ENCODE measurements at regions not wholly inside any gene's neighbourhood (a gene's known extent, or its start where the extent isn't known, plus 50 kb on each side); places are given as distances from the start of the nearest gene placed in this dataset.

GRCh38 chr7:125547505-125547904, 617.9 kb upstream of the POT1 start:
- Histone ChIP-seq H3K4me3 (no peak overlapping the region), H3K36me3 (ENCODE audit: control insufficient read depth in 4 of 4, insufficient read depth in 4 of 4, low read length in 4 of 4) (no peaks in the 10 kb centered on the region), H3K4me1 (ENCODE audit: control insufficient read depth in 5 of 5, insufficient read depth in 5 of 5, low read length in 5 of 5) (no peaks in the 10 kb centered on the region), H3K9ac (ENCODE audit: insufficient read depth in 1 of 2, low read length in 2 of 2) (no peak overlapping the region), H3K9me3 (ENCODE audit: control insufficient read depth in 4 of 4, insufficient read depth in 3 of 4, low read length in 3 of 4) (no peaks in the 10 kb centered on the region), H3K27ac (ENCODE audit: low read depth in 1 of 2, low read length in 1 of 2) (no peak overlapping the region), H3K27me3 (ENCODE audit: control insufficient read depth in 3 of 3, insufficient read depth in 3 of 3, low read length in 2 of 3) (no peaks in the 10 kb centered on the region)
- TF ChIP-seq, protein P1, sequence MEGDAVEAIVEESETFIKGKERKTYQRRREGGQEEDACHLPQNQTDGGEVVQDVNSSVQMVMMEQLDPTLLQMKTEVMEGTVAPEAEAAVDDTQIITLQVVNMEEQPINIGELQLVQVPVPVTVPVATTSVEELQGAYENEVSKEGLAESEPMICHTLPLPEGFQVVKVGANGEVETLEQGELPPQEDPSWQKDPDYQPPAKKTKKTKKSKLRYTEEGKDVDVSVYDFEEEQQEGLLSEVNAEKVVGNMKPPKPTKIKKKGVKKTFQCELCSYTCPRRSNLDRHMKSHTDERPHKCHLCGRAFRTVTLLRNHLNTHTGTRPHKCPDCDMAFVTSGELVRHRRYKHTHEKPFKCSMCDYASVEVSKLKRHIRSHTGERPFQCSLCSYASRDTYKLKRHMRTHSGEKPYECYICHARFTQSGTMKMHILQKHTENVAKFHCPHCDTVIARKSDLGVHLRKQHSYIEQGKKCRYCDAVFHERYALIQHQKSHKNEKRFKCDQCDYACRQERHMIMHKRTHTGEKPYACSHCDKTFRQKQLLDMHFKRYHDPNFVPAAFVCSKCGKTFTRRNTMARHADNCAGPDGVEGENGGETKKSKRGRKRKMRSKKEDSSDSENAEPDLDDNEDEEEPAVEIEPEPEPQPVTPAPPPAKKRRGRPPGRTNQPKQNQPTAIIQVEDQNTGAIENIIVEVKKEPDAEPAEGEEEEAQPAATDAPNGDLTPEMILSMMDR (IDR thresholded peaks at IDR 0.05; ENCODE audit: control extremely low read depth, extremely low read depth) = no peak
- no peak for DNase-seq
- no peak for ATAC-seq (ENCODE audit: insufficient read depth, low FRiP score)
- WGBS, 2 donors = 80 to 91% methylated on average over 2 of the region's 2 CpGs

DNA sequence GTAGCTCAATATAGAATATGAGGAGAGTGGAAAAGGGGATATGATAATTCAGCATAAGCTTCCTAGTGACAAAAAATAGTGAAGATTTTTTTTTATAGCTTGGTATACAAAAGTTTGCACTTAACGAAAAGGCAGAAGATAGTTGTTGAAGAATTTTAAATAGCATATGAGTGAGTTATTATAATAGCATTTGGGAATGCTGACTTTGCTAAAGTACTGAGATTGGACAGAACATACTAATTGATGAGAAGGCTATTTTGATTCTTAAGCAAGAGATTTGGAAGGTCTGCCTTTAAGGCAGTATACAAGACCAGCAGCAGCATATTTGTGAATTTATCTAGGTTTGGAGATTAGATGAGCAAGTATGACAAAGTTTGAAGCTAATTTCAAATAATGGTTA, 600.9 kb upstream of the POT1 start:
- DNase-seq = no peak
- WGBS, 2 donors = 87 to 92% methylated on average over 1 of the region's 1 CpG
- Histone ChIP-seq H3K27ac (ENCODE audit: low read depth in 1 of 2, low read length in 1 of 2) (no peak overlapping the region), H3K27me3 (ENCODE audit: control insufficient read depth in 3 of 3, insufficient read depth in 3 of 3, low read length in 2 of 3) (no peaks in the 10 kb centered on the region), H3K9me3 (ENCODE audit: control insufficient read depth in 4 of 4, insufficient read depth in 3 of 4, low read length in 3 of 4) (no peaks in the 10 kb centered on the region), H3K36me3 (ENCODE audit: control insufficient read depth in 4 of 4, insufficient read depth in 4 of 4, low read length in 4 of 4) (no peaks in the 10 kb centered on the region), H3K4me1 (ENCODE audit: control insufficient read depth in 5 of 5, insufficient read depth in 5 of 5, low read length in 5 of 5) (no peaks in the 10 kb centered on the region), H3K4me3 (no peak overlapping the region), H3K9ac (ENCODE audit: insufficient read depth in 1 of 2, low read length in 2 of 2) (no peak overlapping the region)
- no peak for ATAC-seq (ENCODE audit: insufficient read depth, low FRiP score)
- TF ChIP-seq, protein P1 (IDR thresholded peaks at IDR 0.05; ENCODE audit: control extremely low read depth, extremely low read depth) = no peak

GRCh38 chr7:125529249-125529648, 599.6 kb upstream of the POT1 start:
- Histone ChIP-seq H3K36me3 (ENCODE audit: control insufficient read depth in 4 of 4, insufficient read depth in 4 of 4, low read length in 4 of 4) (no peaks in the 10 kb centered on the region), H3K27ac (ENCODE audit: low read depth in 1 of 2, low read length in 1 of 2) (no peak overlapping the region), H3K27me3 (ENCODE audit: control insufficient read depth in 3 of 3, insufficient read depth in 3 of 3, low read length in 2 of 3) (no peaks in the 10 kb centered on the region), H3K9ac (ENCODE audit: insufficient read depth in 1 of 2, low read length in 2 of 2) (no peak overlapping the region), H3K4me1 (ENCODE audit: control insufficient read depth in 5 of 5, insufficient read depth in 5 of 5, low read length in 5 of 5) (no peaks in the 10 kb centered on the region), H3K9me3 (ENCODE audit: control insufficient read depth in 4 of 4, insufficient read depth in 3 of 4, low read length in 3 of 4) (no peaks in the 10 kb centered on the region), H3K4me3 (no peak overlapping the region)
- WGBS, 2 donors = 88 to 89% methylated on average over 1 of the region's 1 CpG
- DNase-seq (no peak), ATAC-seq (ENCODE audit: insufficient read depth, low FRiP score) (no peak)
- TF ChIP-seq, protein P1 (IDR thresholded peaks at IDR 0.05; ENCODE audit: control extremely low read depth, extremely low read depth) = no peak

DNA sequence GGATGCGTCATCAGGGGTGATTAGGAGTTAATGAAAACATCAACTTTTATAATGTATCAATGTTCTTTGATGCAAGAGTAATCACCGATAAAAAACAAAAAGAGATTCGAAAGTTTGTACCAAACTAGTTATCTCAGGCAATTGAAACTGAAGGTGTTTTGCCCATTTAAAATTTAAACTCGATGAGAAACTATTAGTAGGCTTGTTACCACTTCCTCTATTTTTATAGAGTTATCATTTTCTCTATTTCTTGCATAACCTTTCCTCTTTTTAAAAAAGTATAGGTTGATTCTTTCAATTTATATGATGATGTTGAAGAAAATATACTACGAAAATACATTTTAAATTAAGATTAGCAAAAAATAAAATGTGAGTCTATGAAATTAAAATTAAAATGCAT, 597.3 kb upstream of the POT1 start:
- TF ChIP-seq, protein P1 (IDR thresholded peaks at IDR 0.05; ENCODE audit: control extremely low read depth, extremely low read depth) = no peak
- H3K4me3 ChIP-seq = no peak overlapping the region
- H3K9me3 ChIP-seq (ENCODE audit: control insufficient read depth in 4 of 4, insufficient read depth in 3 of 4, low read length in 3 of 4) = no peaks in the 10 kb centered on the region
- WGBS, 2 donors = 79 to 87% methylated on average over 5 of the region's 5 CpGs
- no peak overlapping the region for H3K27ac ChIP-seq (ENCODE audit: low read depth in 1 of 2, low read length in 1 of 2)
- no peak overlapping the region for H3K9ac ChIP-seq (ENCODE audit: insufficient read depth in 1 of 2, low read length in 2 of 2)
- no peaks in the 10 kb centered on the region for H3K27me3 ChIP-seq (ENCODE audit: control insufficient read depth in 3 of 3, insufficient read depth in 3 of 3, low read length in 2 of 3)
- H3K4me1 ChIP-seq (ENCODE audit: control insufficient read depth in 5 of 5, insufficient read depth in 5 of 5, low read length in 5 of 5) = no peaks in the 10 kb centered on the region
- H3K36me3 ChIP-seq (ENCODE audit: control insufficient read depth in 4 of 4, insufficient read depth in 4 of 4, low read length in 4 of 4) = no peaks in the 10 kb centered on the region
- ATAC-seq (ENCODE audit: insufficient read depth, low FRiP score) = no peak
- no peak for DNase-seq

Measured in lung (tissue), 11 donors.